ENCODE measurements at regions not wholly inside any gene's neighbourhood (a gene's known extent, or its start where the extent isn't known, plus 50 kb on each side); places are given as distances from the start of the nearest gene placed in this dataset.

GRCh38 chr5:82362636-82363035, 84.5 kb upstream of the RPS23 start:
- Histone ChIP-seq H3K79me2 (ENCODE audit: control insufficient read depth, insufficient read depth, low read length) (no peaks in the 10 kb centered on the region), H3K9me3 (replicated peaks; ENCODE audit: control insufficient read depth, insufficient read depth, low read length) (no peaks in the 10 kb centered on the region), H3K36me3 (ENCODE audit: control insufficient read depth in 2 of 2, insufficient read depth in 2 of 2, low read length in 1 of 2) (no peaks in the 10 kb centered on the region), H4K20me1 (ENCODE audit: control insufficient read depth, insufficient read depth) (no peaks in the 10 kb centered on the region), H3K4me2 (ENCODE audit: control insufficient read depth, insufficient read depth) (no peak overlapping the region), H3K9ac (ENCODE audit: control insufficient read depth, insufficient read depth, low read length) (no peak overlapping the region), H2AFZ (ENCODE audit: control insufficient read depth, low read depth, low read length) (no peak overlapping the region), H3K4me1 (ENCODE audit: control insufficient read depth, insufficient read depth, low read length) (no peaks in the 10 kb centered on the region), H3K27me3 (replicated peaks in 1 of 2; ENCODE audit: control insufficient read depth in 2 of 2, insufficient read depth in 2 of 2, low read length in 1 of 2) (no peaks in the 10 kb centered on the region), H3K27ac (ENCODE audit: control insufficient read depth, insufficient read depth) (no peak overlapping the region), H3K4me3 (no peak overlapping the region)
- FAIRE-seq (no peak), ATAC-seq (no peak), DNase-seq (ENCODE audit: low read depth, low spot score) (no peak)
- ChIA-PET POLR2A (no interaction called here), CTCF (interaction anchor here (1.0 to 1.4 kb wide), 2 partner anchors 10 to 26 kb away, joined by 3 read pairs; no protein-coding TSS in a partner anchor), SMC1A (ENCODE audit: uncharacterized antibody, unreplicated experiment) (interaction anchor here (1.5 kb wide), 1 partner anchor 10 kb away, joined by 3 read pairs; no protein-coding TSS in a partner anchor), RAD21 (ENCODE audit: unreplicated experiment) (no interaction called here)
- intact Hi-C loops (cut with micrococcal nuclease; ENCODE audit: unreplicated experiment) (no loop called here), in situ Hi-C loops (cut with MboI) (no loop called here)
- no TSS peak for BruUV-seq (replicated peaks)
- no peak for TF ChIP-seq HCFC1 (IDR thresholded peaks at IDR 0.05; ENCODE audit: low read length)
- TF ChIP-seq POLR2AphosphoS5 (IDR thresholded peaks at IDR 0.05; ENCODE audit: low read length) = no peak
- no peak for TF ChIP-seq CREM (IDR thresholded peaks at IDR 0.05; ENCODE audit: low read depth)
- no peak for TF ChIP-seq BHLHE40 (IDR thresholded peaks at IDR 0.05; ENCODE audit: borderline replicate concordance in 1 of 2, low read depth in 2 of 2, low read length in 1 of 2)
- TF ChIP-seq YBX1 (IDR thresholded peaks at IDR 0.05) = no peak
- TF ChIP-seq MEF2A (IDR thresholded peaks at IDR 0.05; ENCODE audit: insufficient read depth, low read depth, low read length) = no peak
- no peak for TF ChIP-seq POU2F2 (IDR thresholded peaks at IDR 0.05; ENCODE audit: borderline replicate concordance, low read depth, low read length)
- TF ChIP-seq ZNF24 (IDR thresholded peaks at IDR 0.05) = no peak
- TF ChIP-seq CBFB (IDR thresholded peaks at IDR 0.05; ENCODE audit: low read depth) = no peak
- TF ChIP-seq PBX3 (IDR thresholded peaks at IDR 0.05; ENCODE audit: insufficient replicate concordance, low read depth, low read length) = no peak
- TF ChIP-seq KDM1A (IDR thresholded peaks at IDR 0.05; ENCODE audit: borderline replicate concordance) = no peak
- TF ChIP-seq NFXL1 (IDR thresholded peaks at IDR 0.05; ENCODE audit: borderline replicate concordance) = no peak
- WGBS (ENCODE audit: insufficient coverage, insufficient replicate concordance, low lambda C conversion rate, missing lambda C conversion rate) = 8% methylated on average over 6 of the region's 6 CpGs

Measured in GM12878 (cell line).